HG02981 (cell line): ENCODE measurements at regions not wholly inside any gene's neighbourhood (a gene's known extent, or its start where the extent isn't known, plus 50 kb on each side); places are given as distances from the start of the nearest gene placed in this dataset.

Experiments used
- ATAC-seq: cut with Tn5 transposase; IDR thresholded peaks from one replicate; pipeline ENCODE4 v1.9.1; 2021; ENCODE audit warnings: mild to moderate bottlenecking, moderate library complexity; ENCODE audit not compliant: unreplicated experiment

DNA sequence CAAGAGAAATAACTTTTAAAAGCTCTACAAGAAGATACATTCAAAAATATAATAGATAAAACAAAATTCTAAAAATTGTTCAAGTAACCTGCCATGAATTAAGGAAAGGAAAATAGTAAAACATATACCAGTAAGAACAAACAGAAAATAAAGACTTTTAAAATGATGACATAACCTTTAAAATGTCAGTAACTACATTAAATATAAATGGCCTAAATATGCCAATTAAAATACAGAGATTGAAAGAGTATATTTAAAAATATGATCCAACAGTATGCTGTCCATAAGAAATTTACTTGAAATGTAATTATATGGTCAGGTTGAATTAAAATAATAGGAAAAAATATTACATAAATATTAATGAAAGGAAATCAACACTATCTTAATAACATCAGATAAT, 911.7 kb upstream of the POU3F3 start:
- no peak for ATAC-seq

DNA sequence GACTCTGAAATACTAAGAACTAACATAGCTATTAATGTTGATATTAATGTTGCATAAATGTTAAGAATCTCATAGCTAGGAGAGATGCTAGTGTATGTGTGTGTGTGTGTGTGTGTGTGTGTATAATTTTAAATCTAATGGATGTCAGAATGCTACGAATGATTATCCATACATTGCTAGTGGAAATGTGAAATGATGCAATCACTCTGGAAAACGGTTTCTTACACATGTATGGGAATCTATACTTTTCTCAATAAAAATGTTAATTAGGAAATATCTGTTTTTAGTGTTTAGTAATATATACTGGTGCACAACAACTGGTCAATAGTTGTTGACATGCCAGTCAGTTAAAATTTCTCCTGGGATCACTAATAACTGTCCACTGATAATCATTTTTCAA, 908.8 kb upstream of the POU3F3 start:
- no peak for ATAC-seq

DNA sequence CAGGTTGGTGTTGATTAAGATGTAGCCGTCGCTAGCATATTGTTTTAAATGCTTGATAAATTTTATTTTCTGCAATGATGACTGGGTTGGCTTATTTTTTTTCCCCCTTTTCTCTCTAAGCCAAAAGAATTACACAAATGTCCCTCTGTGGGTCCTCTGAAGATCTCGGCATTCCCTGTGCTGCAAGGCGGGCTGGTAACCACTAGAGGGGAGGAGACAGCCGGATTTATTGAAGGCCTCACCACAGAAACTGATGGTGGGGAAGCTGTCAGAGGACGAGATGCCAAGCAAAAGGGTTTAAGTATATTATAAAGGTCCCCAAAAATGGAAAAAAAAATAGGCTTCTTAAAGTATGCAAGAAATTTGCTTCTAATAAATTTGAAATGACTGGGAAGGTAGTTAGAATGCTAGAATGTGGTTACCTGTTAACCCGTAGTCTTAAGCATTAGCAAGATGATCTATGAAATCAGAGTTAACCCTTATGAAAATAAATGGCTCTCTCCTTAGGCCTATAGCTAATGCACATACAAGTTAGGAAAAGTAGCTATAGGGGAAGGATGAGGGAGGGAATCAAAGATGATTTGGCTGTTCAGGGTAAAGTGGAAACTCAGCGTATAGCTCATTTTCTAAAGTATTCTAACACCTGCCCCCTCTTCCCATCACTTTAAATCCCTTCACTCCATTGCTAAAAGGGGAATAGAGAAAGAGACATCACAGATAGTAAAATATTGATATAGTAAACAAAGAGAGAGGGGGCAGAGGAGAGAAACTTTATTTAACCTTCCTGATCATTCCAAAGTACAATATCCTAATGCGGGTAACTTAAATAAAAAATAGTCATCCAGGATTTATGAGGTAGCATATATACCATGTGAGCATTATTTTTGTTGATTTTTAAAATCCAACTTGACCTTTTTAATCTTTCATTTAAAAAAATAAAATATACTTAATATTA, 894.5 kb upstream of the POU3F3 start:
- no peak for ATAC-seq

DNA sequence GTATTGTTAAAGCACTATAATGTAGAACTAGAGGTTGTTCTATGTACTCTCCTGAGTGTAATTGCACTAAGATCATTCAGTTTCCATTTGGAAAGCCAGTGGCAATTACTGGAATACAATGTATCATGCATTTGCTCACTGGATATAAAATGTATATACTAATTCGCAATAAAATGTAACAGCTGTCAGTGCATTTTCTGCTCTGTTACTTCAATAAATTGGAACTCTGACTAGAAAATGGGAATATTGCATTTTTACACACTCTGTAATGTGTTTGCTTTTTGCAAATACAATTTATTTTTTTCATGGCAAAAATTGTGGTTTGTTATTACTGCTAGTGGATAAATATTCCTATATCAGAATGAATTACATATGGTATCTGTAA, 893.8 kb upstream of the POU3F3 start:
- no peak for ATAC-seq

DNA sequence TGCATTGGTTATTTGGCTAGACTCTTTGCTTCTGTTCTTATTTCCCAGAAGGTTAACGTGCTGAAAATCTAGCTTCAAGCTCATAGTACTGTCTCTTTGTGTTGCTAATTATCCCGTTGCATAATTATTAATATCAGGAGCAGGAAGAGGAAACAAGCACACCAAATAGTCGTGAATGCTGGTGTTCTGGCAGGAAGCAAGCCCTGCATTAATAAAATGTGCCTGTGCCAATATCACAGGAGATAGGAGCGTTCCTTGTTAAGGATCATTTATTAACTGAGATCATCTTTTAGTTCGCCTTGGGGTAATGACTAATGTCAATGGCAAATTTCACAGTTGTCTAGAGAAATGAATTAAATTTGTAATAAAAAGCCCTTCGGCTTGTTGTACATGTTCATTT, 893.0 kb upstream of the POU3F3 start:
- no peak for ATAC-seq

DNA sequence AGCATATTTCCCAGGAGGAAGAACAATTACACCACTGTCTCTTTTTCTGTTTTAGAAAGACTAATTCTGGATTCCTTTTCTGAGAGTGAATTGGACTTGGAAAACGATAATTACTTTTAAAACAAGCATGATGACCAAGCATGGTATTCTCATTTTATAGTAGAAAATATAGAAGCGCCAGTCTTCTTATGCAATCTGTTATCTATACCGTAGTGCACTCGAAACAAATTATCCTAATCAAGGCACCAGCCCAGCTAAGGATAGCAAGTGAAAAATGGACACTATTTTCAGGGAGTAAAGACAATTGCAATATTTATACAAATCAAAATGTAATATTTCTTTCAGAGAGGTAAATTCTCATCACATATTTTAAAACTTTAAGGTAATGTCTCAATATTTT, 892.1 kb upstream of the POU3F3 start:
- no peak for ATAC-seq

DNA sequence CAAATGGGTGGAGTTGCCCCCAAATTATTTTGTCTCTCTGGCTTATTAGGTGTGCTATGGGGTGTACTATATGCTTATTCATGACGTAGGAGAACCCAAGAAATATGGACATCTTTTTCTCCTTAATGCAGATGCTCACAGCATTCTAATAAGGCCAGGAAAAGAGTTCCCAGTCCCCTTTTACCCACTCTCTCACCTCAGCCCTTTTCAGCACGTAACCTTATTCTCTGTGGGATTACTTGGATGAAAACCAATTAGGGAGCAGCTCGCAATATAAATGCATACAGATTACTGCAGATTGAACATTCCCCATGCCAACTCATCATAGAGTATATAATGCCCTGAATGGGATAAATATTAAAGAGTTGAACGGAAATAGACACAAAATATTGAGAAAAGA, 891.2 kb upstream of the POU3F3 start:
- ATAC-seq: no peak

DNA sequence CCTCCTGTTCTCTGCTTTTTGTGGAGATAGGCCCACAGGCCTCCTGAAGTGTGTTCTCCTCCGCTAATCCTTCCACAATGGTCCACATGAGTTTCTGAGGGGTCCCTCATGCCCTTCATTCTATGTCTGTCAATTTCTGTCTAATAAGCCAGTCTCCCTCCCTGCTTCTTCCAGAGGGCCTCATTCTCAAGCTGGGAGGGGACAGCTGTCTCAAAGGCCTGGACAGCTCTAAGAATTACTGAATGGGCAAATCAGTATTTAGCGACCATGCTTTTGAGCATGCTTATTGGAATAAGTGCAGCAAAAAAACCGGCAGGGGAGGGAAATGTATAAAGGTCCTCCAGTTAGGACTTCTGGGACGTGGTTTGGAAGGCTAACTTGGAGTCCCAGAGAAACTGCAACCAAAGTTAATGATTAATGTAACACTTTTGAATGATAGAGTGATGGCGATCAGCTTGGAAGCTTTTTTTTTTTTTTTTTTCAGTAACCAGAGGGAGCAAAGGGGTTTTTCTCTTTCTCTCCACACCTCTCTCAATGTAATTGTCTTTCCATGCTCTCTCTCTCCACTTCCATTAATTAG, 890.7 kb upstream of the POU3F3 start:
- ATAC-seq: no peak

DNA sequence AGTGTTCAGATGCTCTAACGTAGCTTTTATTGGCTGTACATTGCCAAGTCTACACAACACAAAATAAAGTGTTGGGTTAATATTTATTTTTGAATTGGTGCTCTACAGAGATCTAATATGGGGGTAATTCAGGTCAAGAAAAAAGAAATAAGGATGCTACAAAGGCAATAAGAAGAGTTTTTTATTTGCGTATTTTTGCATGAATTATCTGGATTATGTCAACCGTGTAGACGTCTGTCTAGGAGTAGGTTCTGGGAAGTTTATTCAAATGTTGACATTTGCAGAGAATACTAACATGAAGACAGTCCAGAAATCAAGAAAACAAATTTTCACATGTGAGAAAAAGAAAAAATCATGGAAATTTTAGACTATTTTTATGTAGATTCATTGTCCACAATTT, 876.7 kb upstream of the POU3F3 start:
- no peak for ATAC-seq

DNA sequence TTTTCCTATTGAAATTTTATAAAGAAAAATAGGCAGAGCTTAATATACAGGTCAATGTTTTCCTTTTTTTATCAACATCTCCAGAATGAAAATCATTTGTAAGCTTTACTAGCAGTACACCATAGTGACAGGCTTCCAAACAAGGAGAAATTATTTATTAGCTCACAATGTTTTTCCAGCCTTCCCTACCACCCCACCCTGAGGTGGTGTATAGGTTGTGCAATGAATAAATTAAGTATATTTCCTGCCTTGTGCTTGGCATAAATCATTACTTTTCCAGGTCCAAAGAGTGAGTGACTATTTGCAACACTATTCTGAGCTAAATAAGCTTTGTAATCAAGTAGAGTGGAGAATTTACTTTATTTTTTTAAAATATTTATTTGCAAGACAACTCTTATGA, 876.2 kb upstream of the POU3F3 start:
- ATAC-seq: no peak

DNA sequence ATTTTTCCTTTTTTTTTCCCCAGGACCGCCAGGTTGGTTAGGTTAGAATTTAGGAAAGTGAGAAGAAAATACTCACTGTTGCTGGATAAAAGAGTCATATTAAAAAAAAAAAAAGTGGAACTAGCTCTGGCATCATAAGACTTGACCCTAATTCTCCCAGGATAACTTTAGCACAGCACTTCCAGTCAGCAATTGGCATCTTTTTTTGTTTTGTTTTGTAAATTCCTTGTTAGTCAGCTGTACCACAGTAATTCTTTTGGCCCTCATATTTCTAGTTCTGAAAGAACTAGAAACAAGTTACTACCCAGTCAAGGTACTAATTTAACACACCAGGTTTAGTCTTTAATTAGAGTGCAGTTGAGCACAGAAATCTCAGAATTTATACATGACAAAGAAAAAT, 873.5 kb upstream of the POU3F3 start:
- ATAC-seq: no peak

DNA sequence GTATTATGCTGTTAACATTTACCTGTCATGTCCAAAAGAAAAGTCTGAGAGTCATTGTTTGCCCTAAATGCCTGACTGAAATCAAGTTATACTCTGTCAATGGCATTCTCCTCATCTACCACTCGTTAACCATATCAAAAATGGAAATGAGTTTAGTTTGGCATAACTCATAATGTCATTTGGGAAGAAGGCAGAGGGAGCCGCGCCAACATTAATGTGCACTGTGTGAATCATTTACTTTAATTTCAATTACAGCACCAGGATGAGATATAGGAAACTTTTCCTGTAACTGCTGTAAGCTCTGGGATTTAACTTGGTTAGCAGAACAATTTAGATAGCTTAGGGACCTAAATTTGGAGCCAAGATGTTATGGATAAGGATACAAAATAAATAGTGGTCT, 871.2 kb upstream of the POU3F3 start:
- ATAC-seq: no peak

DNA sequence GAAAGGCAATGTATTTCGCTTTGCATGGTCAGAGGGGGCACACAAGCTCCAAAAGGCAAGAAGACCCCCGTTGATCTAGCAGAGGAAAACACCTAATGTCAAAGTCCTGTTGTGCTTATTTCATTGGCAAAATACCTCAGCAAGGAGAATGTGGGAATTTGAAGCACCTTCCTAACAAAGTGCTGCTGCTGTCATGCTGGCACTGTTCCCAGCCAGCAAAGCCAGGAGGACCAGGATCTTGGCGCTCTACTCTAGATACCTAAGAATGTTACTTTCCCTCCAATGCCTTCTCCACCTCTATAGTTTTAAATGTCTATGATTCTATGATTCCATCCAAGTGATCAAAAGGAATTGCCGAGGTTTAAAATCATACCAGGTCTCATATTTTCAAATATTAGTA, 867.9 kb upstream of the POU3F3 start:
- ATAC-seq: no peak

DNA sequence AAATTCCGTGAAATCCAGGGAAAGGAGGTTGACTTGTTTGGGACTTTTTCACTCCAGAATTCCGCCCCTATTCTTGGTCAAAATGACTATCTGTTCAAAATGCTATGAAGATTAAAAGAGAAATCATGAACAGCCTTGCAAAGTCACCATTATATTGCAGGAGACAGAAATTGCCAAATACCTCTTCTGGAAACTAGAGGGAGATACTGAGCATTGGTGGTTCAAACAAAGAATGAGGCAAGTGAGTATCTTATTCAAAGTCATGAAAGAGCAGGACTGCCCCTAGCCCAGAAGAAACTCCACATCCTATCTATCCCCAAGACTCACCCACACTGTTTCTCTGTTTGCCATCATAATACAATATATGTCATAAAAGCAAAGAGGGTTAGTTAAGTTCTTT, 862.3 kb upstream of the POU3F3 start:
- no peak for ATAC-seq

DNA sequence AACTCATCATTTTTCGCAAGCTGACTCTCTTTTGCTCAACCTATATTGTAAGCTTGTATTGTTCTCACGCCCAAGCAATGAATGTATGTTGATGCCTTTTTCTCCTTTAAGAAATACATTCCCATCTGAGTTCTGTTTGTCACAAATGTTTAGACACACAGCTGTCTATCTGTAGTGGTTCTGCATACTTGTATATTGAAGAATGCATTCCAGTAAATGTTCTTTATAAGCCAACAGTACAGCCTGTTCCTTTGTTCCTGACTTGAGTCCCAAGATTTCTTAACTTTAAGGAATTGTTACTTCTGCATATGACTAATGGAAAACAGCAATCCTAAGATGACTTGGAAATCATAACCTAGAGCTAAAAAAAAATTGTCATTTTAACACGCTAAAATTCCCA, 849.1 kb upstream of the POU3F3 start:
- no peak for ATAC-seq

DNA sequence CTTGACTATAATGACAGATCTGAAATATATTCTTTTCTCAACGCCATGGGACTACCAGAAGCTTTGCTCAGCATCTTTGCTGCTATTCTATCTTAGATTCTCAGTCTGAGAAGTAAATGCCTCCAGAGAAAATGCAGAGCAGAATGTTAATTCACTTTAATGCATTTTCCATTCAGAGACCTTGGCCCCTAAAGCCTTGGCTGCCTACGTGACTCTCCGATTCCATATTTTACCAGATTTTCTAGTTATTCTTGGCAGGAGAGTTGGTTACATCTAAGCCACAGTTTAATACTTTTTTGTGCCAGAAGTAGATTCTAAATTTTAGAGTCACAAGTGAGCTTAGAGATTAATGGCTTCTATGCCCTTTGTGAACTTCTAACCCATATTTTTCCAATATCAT, 837.1 kb upstream of the POU3F3 start:
- ATAC-seq: no peak

DNA sequence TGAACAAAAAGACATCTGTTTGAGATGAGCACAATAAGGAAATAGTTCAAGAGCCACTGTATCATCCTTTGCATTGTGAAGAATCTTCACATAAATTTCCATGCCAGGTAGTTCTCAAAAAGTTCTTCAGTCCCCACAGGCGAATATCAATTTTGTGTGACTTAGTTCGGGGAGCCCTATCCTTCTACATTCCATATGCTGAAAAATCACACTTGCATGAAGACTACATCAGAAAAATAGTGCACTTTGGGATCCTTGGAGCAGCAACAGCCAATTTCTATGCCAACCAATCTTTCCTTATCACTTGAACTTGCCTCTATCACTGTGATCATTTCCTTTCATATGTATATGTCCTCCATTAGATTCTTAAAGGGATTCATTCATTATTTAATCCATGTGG, 830.6 kb upstream of the POU3F3 start:
- no peak for ATAC-seq

DNA sequence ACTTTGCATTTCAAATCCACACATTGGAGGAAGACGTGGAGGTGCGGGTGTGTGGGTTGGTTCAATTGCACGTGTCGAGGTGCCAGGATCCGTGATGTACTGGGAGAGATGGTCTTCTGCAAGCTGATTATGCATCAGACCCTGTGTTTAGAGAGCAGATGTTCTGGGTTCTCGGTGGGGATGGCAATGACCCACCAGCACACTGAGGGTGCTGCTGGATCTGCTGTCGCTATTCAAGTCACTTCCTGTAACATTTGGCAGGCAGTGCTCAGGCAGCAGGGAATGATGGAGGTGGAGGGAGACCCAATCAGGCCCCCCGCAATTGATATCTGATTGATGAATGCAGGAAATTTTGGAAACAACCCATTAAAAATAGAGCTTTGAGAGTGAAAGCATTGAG, 830.1 kb upstream of the POU3F3 start:
- ATAC-seq: no peak

DNA sequence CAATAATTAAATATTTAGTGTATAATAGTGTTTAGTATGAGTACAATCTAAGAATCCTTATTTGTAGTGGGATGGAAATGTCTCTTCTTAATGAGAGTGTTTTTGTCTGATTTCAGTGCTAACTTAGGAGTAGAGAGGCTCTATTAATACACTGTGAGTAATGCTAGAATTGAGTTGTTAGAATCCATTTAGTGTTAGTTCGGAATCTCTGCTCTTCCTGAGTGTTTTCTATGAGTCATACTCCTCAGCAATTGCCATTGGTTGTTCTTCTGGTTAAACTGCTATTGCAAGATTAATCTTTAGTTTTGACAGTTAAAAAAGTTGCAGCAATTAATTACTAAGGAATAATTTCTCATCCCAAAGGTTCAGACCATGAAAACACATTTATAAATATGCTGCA, 828.6 kb upstream of the POU3F3 start:
- ATAC-seq: no peak

DNA sequence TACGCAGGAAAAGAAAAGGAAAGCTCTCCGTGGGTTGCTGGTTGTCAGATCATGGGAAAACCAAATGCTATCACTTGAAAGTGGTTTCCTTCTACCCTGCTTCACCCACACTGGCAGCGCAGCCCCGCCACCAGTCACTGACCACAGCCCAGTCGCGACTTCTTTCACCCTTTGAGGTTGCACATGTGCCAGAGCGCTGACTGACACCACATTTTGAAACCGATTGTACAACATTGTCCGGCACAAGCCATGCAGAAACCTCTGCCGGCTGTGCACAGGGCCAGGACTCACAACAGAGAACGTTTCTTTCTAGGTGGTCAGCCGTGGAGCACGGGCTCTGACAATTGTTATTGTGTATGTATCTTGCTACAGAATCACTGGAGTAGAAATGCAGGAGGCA, 827.2 kb upstream of the POU3F3 start:
- ATAC-seq: no peak

DNA sequence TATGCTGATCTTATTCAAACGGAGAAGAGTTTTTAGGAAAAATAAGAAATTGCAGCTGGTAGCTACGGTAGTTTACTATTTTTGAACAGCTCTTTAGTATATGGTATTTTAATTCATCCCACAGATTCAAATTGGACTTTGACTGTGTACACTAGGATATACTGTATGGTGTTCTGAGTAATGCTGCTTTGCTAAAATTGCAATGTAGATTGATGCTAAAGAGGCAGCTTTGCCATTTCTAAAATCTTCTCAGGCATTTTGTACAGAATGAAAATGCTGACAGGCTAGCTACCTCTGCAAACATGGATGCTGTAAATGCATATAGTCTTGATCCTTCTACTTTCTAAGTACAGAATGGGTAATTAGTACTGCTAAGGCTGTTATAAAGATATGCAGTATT, 826.6 kb upstream of the POU3F3 start:
- ATAC-seq: no peak

DNA sequence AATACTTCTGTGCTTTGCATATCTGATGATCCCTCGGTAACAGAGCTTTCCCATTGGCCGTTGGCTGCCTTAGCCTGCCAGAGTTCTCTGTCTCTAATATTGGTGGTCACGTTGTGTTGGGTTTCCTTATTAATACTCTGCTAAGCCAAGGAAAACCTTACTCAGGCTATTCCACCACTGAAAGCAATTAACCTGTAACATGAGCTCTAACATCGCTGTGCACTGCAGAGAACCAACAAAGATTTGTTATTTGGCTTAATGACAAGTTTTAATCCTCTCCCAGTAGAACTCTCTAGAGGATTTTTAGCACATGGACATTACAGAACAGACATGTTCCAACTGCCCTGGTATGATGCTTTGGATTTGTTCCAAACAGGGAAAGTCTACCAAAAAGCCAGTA, 825.9 kb upstream of the POU3F3 start:
- ATAC-seq: no peak

DNA sequence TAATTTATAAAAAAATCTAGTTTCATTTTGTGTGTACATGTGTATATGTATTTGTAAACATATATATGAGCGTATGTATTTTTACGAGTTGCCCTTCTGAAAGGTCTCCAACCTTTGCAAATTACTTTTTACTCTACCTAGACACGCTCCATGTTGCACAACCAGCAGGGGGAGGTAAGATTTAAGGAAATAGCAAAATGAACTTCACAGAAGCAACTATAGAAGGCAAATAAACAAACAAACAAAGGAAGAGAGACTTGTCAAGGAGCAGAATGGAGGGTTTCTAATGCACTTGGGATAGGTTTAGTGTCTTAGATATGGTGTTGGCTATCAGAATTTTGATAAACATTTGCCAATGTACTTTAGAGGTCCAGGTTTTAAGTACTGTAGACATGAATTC, 820.5 kb upstream of the POU3F3 start:
- ATAC-seq: no peak
